ENCODE measurements at regions not wholly inside any gene's neighbourhood (a gene's known extent, or its start where the extent isn't known, plus 50 kb on each side); places are given as distances from the start of the nearest gene placed in this dataset.

- no peak for DNase-seq
- TF ChIP-seq CTCF (IDR thresholded peaks at IDR 0.05; ENCODE audit: borderline replicate concordance, extremely low read depth, insufficient read depth): no peak
- Histone ChIP-seq H3K9ac (ENCODE audit: low read length in 3 of 3) (no peak overlapping the region), H3K27ac (ENCODE audit: low read depth in 2 of 2, low read length in 2 of 2) (no peak overlapping the region), H3K36me3 (ENCODE audit: control insufficient read depth in 2 of 3, insufficient read depth in 3 of 3, low read length in 3 of 3) (no peaks in the 10 kb centered on the region), H3K4me1 (ENCODE audit: control insufficient read depth in 2 of 3, insufficient read depth in 2 of 3, low read depth in 1 of 3, low read length in 3 of 3) (no peaks in the 10 kb centered on the region), H3K27me3 (ENCODE audit: control insufficient read depth, insufficient read depth, low read length) (no peaks in the 10 kb centered on the region), H3K9me3 (ENCODE audit: control insufficient read depth in 2 of 3, insufficient read depth in 1 of 3, low read length in 3 of 3) (no peaks in the 10 kb centered on the region), H3K4me3 (ENCODE audit: low read length in 3 of 3) (no peak overlapping the region)
- intact Hi-C loops (cut with DNase I): no loop called here
- no peak for FAIRE-seq
These were observed 249.1 kb upstream of the PPFIA2 start for GRCh38 chr12:82008251-82008650.

GRCh38 chr12:81998761-81999378, 239.7 kb upstream of the PPFIA2 start:
- H3K4me1 ChIP-seq (ENCODE audit: control insufficient read depth in 2 of 3, insufficient read depth in 2 of 3, low read depth in 1 of 3, low read length in 3 of 3): no peaks in the 10 kb centered on the region
- no peak for DNase-seq
- no peaks in the 10 kb centered on the region for H3K36me3 ChIP-seq (ENCODE audit: control insufficient read depth in 2 of 3, insufficient read depth in 3 of 3, low read length in 3 of 3)
- H3K9ac ChIP-seq (ENCODE audit: low read length in 3 of 3): no peak overlapping the region
- intact Hi-C loops (cut with DNase I): no loop called here
- H3K27me3 ChIP-seq (ENCODE audit: control insufficient read depth, insufficient read depth, low read length): no peaks in the 10 kb centered on the region
- no peak overlapping the region for H3K27ac ChIP-seq (ENCODE audit: low read depth in 2 of 2, low read length in 2 of 2)
- no peak for TF ChIP-seq CTCF (IDR thresholded peaks at IDR 0.05; ENCODE audit: borderline replicate concordance, extremely low read depth, insufficient read depth)
- H3K4me3 ChIP-seq (ENCODE audit: low read length in 3 of 3): no peak overlapping the region
- H3K9me3 ChIP-seq (ENCODE audit: control insufficient read depth in 2 of 3, insufficient read depth in 1 of 3, low read length in 3 of 3): no peaks in the 10 kb centered on the region
- FAIRE-seq: no peak

DNA sequence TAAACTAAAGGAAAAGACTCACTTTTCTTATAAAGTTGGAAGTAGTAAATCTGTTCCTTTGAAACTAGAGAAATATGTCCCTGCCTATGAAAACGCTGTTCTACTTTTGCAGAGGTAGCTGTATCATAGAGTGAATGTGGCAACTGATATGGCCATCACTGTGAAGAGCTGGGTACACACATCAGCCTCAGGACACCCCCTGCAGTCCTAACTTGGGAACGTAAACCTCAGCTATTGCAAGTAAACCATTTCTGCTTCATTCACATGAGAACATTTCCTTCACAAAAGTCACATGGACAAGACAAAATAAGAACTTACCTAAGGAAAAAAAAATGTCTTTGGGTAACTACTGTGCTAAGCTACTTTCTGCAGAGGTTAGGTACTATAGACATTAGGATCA, 233.3 kb upstream of the PPFIA2 start:
- peak; percentile 23 for TF ChIP-seq CTCF (IDR thresholded peaks at IDR 0.05; ENCODE audit: borderline replicate concordance, extremely low read depth, insufficient read depth)
- no peak for FAIRE-seq
- Histone ChIP-seq H3K36me3 (ENCODE audit: control insufficient read depth in 2 of 3, insufficient read depth in 3 of 3, low read length in 3 of 3) (no peaks in the 10 kb centered on the region), H3K4me3 (ENCODE audit: low read length in 3 of 3) (no peak overlapping the region), H3K4me1 (ENCODE audit: control insufficient read depth in 2 of 3, insufficient read depth in 2 of 3, low read depth in 1 of 3, low read length in 3 of 3) (no peaks in the 10 kb centered on the region), H3K27me3 (ENCODE audit: control insufficient read depth, insufficient read depth, low read length) (no peaks in the 10 kb centered on the region), H3K27ac (ENCODE audit: low read depth in 2 of 2, low read length in 2 of 2) (no peak overlapping the region), H3K9ac (ENCODE audit: low read length in 3 of 3) (no peak overlapping the region), H3K9me3 (ENCODE audit: control insufficient read depth in 2 of 3, insufficient read depth in 1 of 3, low read length in 3 of 3) (no peaks in the 10 kb centered on the region)
- intact Hi-C loops (cut with DNase I): no loop called here
- DNase-seq: peak in 2 of 5 donors; percentile 9 to 20

DNA sequence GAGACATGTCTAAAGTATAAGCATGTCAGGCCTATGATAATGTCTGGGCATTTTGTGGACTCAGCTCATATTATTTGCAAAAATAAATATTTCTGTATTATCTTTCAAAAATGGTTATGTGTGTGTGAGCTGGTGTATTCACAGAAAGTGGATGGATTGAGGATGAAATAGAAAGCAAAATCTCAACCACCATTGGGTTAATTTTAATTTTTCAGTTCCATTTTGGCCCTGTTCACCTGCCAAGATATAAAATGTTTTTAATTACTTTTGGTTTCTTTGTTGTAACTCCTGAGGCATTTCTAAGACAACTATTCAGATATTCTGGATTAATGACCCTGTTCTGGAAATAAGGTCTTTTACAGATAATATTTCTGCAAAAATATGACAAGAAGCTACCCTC, 232.7 kb upstream of the PPFIA2 start:
- Histone ChIP-seq H3K4me1 (ENCODE audit: control insufficient read depth in 2 of 3, insufficient read depth in 2 of 3, low read depth in 1 of 3, low read length in 3 of 3) (no peaks in the 10 kb centered on the region), H3K4me3 (ENCODE audit: low read length in 3 of 3) (no peak overlapping the region), H3K9me3 (ENCODE audit: control insufficient read depth in 2 of 3, insufficient read depth in 1 of 3, low read length in 3 of 3) (no peaks in the 10 kb centered on the region), H3K27me3 (ENCODE audit: control insufficient read depth, insufficient read depth, low read length) (no peaks in the 10 kb centered on the region), H3K9ac (ENCODE audit: low read length in 3 of 3) (no peak overlapping the region), H3K27ac (ENCODE audit: low read depth in 2 of 2, low read length in 2 of 2) (no peak overlapping the region), H3K36me3 (ENCODE audit: control insufficient read depth in 2 of 3, insufficient read depth in 3 of 3, low read length in 3 of 3) (no peaks in the 10 kb centered on the region)
- DNase-seq: no peak
- intact Hi-C loops (cut with DNase I): no loop called here
- FAIRE-seq: no peak
- TF ChIP-seq CTCF (IDR thresholded peaks at IDR 0.05; ENCODE audit: borderline replicate concordance, extremely low read depth, insufficient read depth): no peak
